ENCODE measurements at regions not wholly inside any gene's neighbourhood (a gene's known extent, or its start where the extent isn't known, plus 50 kb on each side); places are given as distances from the start of the nearest gene placed in this dataset.

DNA sequence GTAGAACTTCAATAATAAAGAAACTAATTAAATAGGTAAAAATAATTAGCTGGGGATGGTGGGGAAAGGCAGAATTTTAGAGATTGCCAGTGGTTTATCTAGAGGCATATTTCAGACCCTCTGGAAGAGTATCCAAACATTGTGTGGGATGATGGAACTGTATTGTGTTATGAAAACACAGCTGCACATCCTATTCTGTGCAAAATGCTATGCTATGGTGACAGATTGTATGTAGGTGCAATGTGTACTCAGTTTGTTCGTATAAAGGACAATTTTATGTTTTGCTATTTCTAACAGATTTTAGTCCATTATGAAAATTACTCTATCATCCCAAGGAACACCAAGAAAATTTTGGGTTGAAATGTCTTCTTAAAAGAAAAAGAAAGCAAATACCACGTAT, 1054.7 kb downstream of the PDHA2 start:
- TF ChIP-seq POLR2A (IDR thresholded peaks at IDR 0.05) (no peak), CTCF (IDR thresholded peaks at IDR 0.05 in 4 of 5, conservative IDR thresholded peaks at IDR 0.05 in 1 of 5) (no peak)
